ENCODE measurements at regions not wholly inside any gene's neighbourhood (a gene's known extent, or its start where the extent isn't known, plus 50 kb on each side); places are given as distances from the start of the nearest gene placed in this dataset.
A peak's percentile ranks its signal among the peaks of the same experiment; 100 is the strongest.
"Not testable (repeated sequence)": the region's sequence is repeated elsewhere in the genome, so short reads cannot be mapped to it uniquely, and the experiment has no call there.

DNA sequence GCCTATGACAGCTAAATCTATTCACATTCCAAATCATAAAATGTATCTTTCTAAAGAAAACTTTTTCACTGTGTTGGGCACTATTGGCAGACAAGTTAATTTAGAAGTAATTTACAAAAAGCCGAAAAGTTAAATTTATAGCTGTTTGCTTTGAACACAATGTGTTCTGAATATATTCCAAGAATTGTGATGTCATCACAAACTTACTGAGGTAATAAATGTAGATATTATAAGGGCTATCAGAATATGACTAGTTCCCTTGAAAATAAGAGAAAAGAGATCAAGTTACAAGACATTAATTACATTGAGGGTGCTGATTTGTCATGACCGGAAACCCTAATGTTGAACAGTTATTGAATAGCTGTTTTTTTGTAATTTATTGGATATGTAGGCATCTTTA is 153.9 kb upstream of the SCN7A start:
- DNase-seq (ENCODE audit: extremely low read depth, low read depth, low spot score): no peak

DNA sequence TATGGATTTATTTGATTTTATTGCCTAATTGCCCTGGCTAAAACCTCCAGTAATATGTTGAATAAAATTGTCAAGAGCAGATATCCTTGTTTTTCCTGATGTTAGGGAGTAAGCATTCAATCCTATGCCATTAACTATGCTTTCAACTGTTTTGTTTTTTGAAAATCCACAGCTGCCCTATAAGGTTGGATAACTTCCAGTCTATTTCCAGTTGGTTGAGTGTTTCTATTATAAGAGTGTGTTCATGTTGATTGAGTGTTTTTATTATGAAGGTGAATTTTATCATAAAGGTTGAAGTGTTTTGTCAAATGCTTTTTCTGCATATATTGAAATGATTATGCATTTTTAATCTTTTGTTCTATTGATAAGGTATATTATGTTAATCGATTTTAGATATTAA is 149.9 kb upstream of the SCN7A start:
- no peak for DNase-seq (ENCODE audit: extremely low read depth, low read depth, low spot score)

DNA sequence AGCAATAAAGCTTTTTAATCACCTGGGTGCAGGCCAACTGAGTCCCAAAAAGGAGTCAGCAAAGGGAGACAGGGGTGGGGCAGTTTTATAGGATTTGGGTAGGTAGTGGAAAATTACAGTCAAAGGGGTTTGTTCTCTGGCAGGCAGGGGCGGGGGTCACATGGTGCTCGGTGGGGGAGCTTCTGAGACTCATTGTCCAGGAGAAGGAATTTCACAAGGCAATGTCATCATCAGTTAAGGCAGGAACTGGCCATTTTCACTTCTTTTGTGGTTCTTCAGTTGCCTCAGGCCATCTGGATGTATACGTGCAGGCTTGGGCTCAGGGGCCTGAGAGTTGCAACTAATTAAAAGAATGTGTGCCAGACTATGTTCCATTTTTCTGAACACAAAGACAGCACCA is 147.5 kb upstream of the SCN7A start:
- not testable (repeated sequence) for DNase-seq (ENCODE audit: extremely low read depth, low read depth, low spot score)

DNA sequence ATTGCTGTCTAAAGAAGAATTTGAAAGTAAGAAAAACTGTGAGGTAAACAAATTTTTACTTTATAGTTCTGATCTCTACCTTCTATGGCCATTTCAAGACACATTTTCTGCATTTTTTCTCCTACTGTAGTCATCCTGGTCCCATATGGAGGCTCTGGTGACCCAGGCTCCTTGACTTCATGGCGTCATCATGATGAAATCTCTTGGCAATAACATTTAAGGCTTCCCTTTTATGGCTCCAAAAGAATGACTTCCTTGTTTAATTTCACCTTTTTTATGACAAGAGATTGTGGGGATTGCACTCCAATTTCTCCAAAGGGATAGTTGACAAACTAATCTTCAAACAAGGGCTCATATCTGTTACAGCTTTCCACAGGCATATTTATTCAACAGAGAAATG is 143.0 kb upstream of the SCN7A start:
- no peak for DNase-seq (ENCODE audit: extremely low read depth, low read depth, low spot score)

DNA sequence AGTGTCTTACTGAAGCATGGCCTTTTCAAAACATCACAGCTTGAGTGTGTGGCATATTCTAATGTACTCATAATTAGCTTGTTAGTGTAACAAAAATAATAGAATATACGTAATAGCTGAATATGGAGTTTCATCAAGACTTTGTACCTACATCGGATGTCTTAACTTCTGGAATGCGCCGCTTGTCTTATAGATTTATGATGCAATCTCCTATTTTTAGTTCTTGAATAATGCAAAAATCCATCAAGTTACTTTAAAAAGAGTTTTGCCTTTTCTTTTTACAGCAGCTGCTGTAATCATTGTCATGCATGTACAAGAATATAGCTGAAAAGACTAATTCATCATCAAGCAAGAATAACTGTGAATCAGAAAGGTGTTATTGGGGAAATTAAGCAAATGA is 140.7 kb upstream of the SCN7A start:
- DNase-seq (ENCODE audit: extremely low read depth, low read depth, low spot score): no peak

DNA sequence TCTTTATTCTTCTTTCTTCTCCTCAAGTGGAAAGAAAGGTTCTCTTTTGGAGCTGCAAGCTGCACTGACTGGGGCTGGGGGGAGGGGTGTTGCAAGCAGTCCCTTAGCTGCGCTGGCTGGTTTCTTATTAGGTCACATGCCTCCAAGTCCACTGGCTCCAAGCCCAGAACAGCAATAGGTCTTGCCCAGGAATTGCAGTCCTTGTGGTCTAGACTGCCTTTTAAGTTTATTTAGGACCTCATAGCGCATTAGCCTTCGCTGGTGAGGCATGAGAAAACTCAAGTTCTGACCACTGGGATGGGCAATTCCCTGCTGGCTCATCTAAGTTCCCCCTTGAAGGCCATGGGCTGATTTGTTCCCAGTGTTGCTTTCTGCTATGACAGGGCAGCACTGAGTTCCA is 138.6 kb upstream of the SCN7A start:
- DNase-seq (ENCODE audit: extremely low read depth, low read depth, low spot score): peak; percentile 45

DNA sequence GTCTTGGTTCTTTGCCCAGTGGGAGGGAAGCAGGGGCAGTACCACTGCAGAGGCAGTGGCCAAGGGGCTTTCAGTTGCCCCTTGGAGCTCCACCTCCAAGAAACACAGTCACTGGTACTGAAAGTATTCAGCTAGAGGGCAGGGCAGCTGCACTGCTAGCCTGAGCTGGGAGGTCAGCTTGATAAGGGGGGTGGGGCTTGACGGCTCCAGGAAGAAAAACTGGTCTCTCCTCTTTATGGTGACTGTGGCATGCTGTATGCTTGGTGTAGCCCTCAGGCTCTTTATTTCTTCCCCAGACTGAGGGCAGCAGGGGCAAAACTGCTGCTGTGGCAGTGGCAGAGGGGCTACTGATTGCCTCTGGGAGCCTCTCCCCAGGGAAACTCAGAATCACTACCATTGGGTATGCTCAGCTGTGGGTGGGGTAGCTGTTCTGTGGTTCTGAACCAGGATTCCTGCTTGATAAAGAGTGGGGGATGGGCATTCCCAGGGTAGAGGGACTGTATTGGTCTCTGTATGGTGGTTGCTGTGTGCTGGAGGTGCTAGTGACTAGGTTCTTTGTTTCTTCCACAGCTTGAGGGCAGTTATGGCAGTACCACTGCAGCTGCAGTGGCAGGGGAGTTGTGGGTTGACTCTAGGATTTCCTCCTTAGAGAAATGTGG is 134.6 kb upstream of the SCN7A start:
- DNase-seq (ENCODE audit: extremely low read depth, low read depth, low spot score): no peak

DNA sequence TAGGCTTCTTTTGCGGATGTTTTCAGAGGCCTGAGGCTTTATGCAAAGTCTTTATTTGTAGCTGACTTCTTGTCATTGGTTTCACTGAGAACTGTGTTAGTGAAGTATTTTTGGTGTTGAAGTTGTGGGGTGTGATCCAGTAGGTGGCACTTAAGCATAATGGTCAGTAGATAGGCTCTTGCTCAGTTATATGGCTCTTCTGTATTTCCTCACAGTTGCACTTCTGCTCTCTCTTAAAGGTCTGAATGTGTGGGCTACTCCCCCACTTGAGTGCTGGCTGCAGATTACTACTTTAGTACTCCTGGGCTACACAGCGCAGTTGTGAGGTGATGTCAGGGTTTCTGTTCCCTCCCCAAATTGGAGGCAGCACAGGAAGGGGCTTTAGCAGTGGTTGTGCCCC is 133.8 kb upstream of the SCN7A start:
- no peak for DNase-seq (ENCODE audit: extremely low read depth, low read depth, low spot score)

DNA sequence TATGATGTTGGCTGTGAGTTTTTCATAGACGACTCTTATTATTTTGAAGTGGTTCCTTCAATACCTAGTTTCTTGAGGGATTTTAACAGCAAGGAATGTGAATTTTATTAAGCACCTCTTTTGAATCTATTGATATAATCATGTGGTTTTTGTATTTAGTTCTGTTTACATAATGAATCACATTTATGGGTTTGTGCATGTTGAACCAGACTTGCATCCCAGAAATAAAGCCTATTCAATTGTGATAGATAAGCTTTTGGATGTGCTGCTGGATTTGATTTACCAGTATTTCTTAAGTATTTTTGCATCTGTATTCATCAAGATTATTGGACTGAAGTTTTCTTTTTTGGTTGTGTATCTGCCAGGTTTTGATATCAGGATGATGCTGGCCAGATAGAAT is 131.6 kb upstream of the SCN7A start:
- no peak for DNase-seq (ENCODE audit: extremely low read depth, low read depth, low spot score)

DNA sequence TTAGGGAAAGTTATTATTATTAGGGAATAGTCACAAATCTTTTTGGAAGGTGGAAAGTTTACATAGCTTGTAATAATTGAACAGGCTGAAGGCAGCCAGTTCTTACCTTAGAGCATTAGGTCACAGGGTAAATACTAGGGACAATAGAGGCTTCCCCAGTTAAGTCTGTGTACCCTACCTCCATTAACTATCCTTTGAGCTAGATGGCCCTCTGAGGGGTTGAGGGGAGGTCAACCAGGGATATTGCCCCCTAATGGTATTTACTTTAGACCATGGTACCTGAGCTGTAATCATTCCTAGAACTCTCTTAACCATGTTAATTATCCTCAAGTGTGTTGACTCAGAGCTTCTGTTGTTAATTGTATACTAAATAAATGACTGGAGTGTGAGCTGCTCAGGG is 120.5 kb upstream of the SCN7A start:
- DNase-seq (ENCODE audit: extremely low read depth, low read depth, low spot score): no peak

DNA sequence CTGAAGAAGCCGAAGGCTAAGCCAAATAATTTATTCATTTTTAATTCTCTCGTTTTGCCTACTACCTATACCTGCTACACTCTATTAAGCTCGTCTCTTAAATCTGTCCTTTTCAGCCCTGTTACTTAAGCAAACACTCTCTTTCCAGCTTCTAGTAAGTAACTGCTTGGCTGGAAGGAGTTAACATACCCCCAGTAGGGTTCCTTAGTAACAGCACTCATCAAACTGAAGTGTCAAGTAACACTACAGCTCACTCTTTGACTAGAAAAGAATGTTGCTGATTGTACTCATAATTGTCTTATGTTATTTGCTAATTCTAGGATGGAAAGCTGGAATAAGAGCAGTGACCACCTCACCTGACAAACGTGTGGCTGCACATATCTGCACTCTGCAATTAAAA is 120.0 kb upstream of the SCN7A start:
- no peak for DNase-seq (ENCODE audit: extremely low read depth, low read depth, low spot score)

DNA sequence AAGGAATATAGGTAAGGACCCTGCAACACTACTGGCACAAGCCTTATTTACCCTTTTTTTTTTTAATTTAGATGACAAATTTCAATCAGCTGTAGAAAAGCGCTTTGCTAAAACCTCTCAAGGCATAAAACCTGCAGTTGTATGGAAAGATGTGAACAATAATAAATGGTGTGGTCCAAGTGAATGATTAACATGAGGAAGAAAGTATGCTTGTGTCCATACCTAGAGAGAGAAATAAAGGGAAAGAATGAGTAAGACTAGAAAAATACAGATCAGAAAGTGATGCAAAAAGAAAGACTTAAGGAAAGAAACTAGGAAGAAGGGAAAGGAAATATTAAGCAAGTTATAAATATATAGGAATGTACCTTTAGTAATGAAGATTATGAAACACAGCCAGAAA is 119.2 kb upstream of the SCN7A start:
- DNase-seq (ENCODE audit: extremely low read depth, low read depth, low spot score): no peak

DNA sequence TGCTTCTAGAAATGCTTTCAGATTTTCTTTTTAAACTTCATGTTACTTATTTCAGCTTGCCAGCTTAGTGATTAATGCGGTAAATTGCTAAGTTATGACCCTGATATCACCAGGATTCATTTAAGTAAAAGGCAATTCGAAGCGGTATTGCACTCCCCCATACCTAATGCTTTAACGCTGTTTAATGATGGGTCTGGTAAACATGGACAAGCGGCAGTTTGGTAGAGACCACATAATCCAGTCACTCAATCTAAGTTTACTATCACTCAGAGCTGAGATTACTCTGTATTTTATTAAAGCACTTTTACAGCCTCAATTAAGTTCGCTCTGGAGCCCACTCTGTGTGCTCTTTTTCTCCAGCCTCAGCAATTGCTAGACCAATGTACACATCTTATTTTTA is 118.2 kb upstream of the SCN7A start:
- DNase-seq (ENCODE audit: extremely low read depth, low read depth, low spot score): no peak

DNA sequence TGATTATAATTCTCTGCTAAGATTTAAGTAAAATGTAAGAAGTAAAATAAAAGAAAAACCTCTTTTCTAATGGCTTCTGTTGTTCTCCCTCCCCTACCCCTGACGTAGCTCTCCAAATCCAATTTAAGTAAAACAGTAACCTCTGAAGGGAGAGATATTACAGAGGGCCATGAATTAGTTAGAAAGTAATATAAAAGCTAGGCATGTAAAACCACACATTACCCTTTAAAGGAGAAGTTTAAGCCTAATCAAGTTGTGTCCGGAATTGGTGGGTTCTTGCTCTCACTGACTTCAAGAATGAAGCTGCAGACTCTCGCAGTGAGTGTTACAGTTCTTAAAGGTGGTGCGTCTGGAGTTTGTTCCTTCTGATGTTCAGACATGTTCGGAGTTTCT is 116.9 kb upstream of the SCN7A start:
- DNase-seq (ENCODE audit: extremely low read depth, low read depth, low spot score): no peak

DNA sequence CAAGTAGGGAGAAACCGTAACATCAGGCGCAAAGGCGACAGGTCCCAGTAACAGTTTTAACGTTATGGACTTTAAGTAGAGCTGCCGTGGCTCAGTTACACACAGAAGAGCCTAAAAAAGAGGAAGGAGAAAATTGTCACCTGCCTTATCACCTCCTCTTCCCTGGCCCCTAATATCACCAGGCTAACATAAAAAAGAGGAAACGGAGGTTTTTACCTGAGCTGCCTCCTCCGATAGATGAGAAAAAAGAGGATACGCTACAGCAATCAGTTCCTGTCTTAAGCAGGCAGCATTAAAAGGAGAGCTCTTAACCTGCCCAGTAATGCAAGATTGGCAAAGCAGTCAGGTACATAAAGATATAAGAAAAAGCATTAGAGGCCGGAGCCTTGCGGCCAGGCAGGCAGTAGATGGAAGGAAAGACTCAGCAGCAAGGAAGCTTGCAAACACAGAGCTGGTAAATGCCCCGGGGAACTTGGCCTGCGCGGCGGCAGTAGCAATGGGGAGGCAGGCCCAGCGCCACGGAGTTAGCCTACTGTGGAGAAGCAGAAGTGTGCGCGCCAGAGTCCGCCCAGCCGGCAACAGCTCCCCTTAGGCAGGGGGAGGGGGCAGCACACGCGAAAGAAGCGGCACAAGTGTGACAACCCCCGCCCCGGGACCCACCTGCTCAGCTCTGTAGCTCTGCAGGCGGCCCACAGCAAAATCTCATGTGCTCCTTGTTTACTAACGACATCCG is 116.3 kb upstream of the SCN7A start:
- no peak for DNase-seq (ENCODE audit: extremely low read depth, low read depth, low spot score)

DNA sequence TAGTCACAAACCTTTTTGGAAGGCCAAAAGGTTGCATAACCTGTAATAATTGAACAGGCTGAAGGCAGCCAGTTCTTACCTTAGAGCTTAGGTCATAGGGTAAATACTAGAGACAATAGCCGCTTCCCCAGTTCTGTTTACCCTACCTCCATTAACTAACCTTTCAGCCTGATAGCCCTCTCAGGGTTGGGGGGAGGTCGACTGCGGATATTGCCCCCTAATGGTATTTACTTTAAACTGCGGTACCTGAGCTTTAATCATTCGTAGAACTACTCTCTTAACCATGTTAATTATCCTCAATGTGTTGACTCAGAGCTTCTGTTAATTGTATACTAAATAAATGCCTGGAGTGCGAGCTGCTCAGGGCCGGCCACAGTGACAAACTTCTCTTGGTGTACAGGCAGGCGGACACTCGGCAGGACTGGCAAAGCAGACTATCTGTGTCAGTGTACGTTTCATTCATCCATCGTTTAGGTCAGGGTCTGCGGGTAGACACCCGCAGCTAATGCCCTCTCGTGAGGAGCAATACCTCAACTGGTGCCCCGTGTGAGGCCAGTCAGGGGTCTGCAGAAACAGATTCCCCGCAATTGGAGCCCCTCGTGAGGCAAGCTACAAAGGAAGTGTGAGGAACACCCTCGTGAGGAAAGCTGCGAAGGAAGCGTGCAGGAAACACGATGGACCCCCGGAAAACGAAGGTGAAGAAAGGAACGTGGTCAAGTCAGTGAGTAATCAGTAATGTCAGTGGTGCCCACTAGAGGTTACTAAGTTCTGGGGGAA is 115.3 kb upstream of the SCN7A start:
- no peak for DNase-seq (ENCODE audit: extremely low read depth, low read depth, low spot score)

DNA sequence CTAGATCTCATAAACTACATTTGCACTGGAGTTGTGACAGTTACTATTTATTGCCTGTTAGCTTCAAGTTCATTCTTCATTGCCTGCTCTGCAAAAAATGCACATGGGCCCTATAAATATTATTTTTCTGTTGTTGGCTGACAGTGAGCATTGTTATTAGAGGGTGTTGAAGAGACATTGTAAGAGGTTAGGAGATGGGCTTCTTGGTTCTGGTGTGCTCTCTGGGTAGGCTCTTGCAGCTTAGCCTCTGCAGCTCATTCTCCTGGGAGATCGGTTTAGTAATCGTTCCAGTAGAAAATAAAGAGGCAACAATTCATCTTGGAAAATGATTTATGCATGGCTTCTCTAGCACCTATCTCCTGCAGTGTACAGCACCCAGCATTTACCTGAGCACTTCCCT is 113.8 kb upstream of the SCN7A start:
- no peak for DNase-seq (ENCODE audit: extremely low read depth, low read depth, low spot score)

DNA sequence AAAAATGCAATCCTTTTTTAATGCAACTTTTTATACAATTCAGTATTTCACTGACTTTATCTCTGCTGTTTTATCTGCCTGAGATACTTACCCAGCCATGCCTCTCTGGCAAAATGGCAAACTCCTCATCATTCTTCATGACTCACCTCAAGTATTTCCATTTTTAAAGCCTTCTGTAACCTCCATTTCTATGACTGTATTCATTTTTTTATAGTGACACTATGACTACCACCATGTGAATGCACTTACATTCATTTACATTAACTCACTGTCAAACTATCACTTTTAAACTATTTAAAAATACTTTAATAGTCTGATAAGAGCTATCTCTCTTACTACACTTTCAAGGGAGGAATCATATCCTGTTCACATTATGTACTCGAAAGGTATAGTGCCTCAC is 99.4 kb upstream of the SCN7A start:
- no peak for DNase-seq (ENCODE audit: extremely low read depth, low read depth, low spot score)

DNA sequence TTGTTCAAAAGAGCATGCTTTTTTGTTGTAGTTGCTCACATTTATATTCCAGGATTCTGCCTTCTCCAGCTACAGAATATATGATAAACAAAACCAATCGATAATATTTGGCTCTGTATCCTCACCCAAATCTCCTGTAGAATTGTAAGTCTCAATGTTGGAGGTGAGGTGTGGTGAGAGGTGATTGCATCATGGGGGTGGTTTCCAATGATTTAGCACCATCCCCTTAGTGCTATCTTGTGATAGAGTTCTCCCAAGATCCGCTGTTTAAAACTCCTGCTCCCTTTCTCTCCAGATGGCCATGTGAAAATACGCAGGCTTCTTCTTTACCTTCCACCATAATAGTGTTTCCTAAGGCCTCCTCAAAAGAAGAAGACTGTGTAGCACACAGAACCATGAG is 98.7 kb upstream of the SCN7A start:
- no peak for DNase-seq (ENCODE audit: extremely low read depth, low read depth, low spot score)

DNA sequence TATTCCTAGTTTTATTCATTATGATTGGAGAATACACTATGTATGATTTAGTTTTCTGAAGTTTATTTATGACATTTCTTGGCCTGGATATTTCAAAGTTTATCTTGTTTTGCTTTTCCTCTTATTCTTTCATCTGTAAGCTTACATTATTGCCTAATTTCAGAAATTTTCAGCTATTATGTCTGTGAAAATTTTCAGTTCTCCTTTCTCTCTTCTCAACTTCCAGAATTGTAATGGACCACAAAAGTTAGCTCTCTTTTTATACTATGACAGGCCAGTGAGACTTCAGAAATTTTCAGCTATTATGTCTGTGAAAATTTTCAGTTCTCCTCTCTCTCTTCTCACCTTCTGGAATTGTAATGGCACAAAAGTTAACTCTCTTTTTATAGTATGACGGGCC is 97.2 kb upstream of the SCN7A start:
- DNase-seq (ENCODE audit: extremely low read depth, low read depth, low spot score): no peak

DNA sequence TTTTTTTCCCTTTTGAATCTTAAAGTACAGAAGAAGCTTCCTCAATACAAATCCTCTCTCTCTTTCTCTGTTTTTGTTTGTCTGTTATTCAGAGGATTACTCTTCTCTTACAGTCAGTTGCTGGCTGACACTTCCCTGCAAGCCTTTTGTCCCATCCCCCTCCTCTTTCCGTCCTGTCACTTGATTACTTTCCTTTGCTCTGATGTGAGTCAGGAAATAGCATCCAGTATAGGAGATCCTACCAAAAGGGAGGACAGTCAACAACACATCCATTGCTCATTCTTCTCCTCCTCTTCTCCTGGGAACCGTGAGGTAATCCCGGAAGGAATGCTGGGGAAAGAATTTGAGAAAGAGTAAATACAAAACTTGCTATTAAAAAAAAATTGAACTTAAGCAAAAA is 79.3 kb upstream of the SCN7A start:
- DNase-seq (ENCODE audit: extremely low read depth, low read depth, low spot score): no peak

DNA sequence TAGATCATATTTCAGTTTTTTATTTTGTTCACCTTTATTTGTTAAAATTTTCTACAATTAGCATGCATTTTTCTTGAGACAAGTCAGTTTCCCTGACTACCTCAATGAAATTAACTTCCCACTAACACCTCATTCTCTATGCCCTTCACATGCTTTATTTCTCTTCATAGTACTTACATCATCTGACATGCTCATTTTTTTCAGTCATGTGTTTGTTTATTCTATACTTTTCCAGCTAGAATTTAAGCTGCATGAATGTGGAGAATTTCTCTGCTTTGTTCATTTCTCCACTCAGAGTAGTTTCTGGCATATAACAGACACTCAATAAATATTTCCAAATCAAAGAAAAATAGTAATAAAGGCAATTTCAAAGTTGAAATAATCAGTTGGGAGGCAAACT is 78.9 kb upstream of the SCN7A start:
- no peak for DNase-seq (ENCODE audit: extremely low read depth, low read depth, low spot score)

Measured in glomerular endothelial cell (primary cell).